Karpas-422 (cell line): ENCODE measurements at regions not wholly inside any gene's neighbourhood (a gene's known extent, or its start where the extent isn't known, plus 50 kb on each side); places are given as distances from the start of the nearest gene placed in this dataset.

Experiments
- DNase-seq: peaks from one replicate; pipeline ENCODE4 v3.0.0-alpha.2; 2015
- H2AFZ ChIP-seq: fragments of 200-600 bp; sonication (generic); 2 replicates; pipeline ENCODE4 v1.6.1; 2014; ENCODE audit warnings: antibody characterized with exemption, low read length, mixed read lengths
- H3K27ac ChIP-seq: fragments of 200-600 bp; sonication (generic); 2 replicates; pipeline ENCODE4 v1.5.1; 2014; ENCODE audit warnings: mild to moderate bottlenecking, low read length, moderate library complexity
- H3K27me3 ChIP-seq: fragments of 200-600 bp; sonication (generic); 2 replicates; pipeline ENCODE4 v1.6.1; 2014; ENCODE audit warnings: low read length, mixed read lengths
- H3K36me3 ChIP-seq: fragments of 200-600 bp; sonication (generic); 2 replicates; pipeline ENCODE4 v1.6.1; 2014; ENCODE audit warnings: low read length, mixed read lengths; ENCODE audit not compliant: insufficient read depth
- H3K4me1 ChIP-seq: fragments of 200-600 bp; sonication (generic); 2 replicates; pipeline ENCODE4 v1.6.1; 2014; ENCODE audit warnings: mild to moderate bottlenecking, low read length, mixed read lengths
- H3K4me2 ChIP-seq: fragments of 200-600 bp; sonication (generic); 2 replicates; pipeline ENCODE4 v1.6.1; 2014; ENCODE audit warnings: low read length, low read depth, mild to moderate bottlenecking; ENCODE audit not compliant: poor library complexity, severe bottlenecking
- H3K4me3 ChIP-seq: fragments of 200-600 bp; sonication (generic); 2 replicates; pipeline ENCODE4 v1.5.1; 2014; ENCODE audit warnings: mild to moderate bottlenecking, antibody characterized with exemption, low read length, mixed read lengths
- H3K79me2 ChIP-seq: fragments of 200-600 bp; sonication (generic); 2 replicates; pipeline ENCODE4 v1.6.1; 2014; ENCODE audit warnings: mild to moderate bottlenecking, low read length, mixed read lengths
- H3K9ac ChIP-seq: fragments of 200-600 bp; sonication (generic); 2 replicates; pipeline ENCODE4 v1.6.0; 2014; ENCODE audit warnings: low read length
- H3K9me2 ChIP-seq: fragments of 200-600 bp; sonication (generic), shearing (Covaris generic); replicated peaks from 2 replicates; pipeline ENCODE4 v1.6.0; 2014; ENCODE audit warnings: mild to moderate bottlenecking, low read length, moderate library complexity; ENCODE audit not compliant: insufficient read depth
- H3K9me3 ChIP-seq: fragments of 300-700, 200-600 bp; sonication (generic); 2 replicates; pipeline ENCODE4 v1.6.1; 2014; ENCODE audit warnings: low read length, mixed read lengths
- H4K20me1 ChIP-seq: fragments of 200-600 bp; sonication (generic); 2 replicates; pipeline ENCODE4 v1.6.1; 2014; ENCODE audit warnings: mild to moderate bottlenecking, antibody characterized with exemption, low read length, low read depth; ENCODE audit not compliant: insufficient read depth

DNA sequence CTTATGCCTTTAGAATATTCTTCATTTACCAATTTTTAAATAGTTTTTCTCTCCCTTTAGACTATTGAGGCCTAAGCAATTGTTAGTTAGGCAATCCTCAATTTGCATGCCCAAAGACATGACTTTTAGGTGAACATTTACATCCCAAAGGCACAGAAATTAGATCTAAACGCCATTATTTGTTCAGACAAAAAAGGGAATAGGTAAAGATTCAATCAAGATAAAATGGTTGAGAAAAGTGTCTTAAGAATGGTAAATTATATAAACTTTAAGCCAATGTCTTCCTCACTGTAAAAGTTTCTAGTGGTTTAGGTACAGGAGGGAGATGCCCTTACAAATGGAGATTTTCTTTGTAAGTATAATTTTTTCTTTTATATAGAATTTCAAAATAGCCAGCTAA lies 50.2 kb upstream of the MME start:
- Histone ChIP-seq H3K27me3 (no peaks in the 10 kb centered on the region), H3K9ac (no peak overlapping the region), H3K79me2 (no peaks in the 10 kb centered on the region), H3K9me3 (no peaks in the 10 kb centered on the region), H3K9me2 (no peaks in the 10 kb centered on the region), H3K36me3 (no peaks in the 10 kb centered on the region), H3K4me2 (no peak overlapping the region), H3K4me3 (no peak overlapping the region), H3K4me1 (no peaks in the 10 kb centered on the region), H3K27ac (no peak overlapping the region), H4K20me1 (no peaks in the 10 kb centered on the region), H2AFZ (no peak overlapping the region)
- no peak for DNase-seq

- H3K27ac ChIP-seq = no peak overlapping the region
- no peaks in the 10 kb centered on the region for H3K9me3 ChIP-seq
- no peak overlapping the region for H3K9ac ChIP-seq
- no peaks in the 10 kb centered on the region for H3K4me1 ChIP-seq
- no peak overlapping the region for H3K4me2 ChIP-seq
- no peaks in the 10 kb centered on the region for H3K9me2 ChIP-seq
- no peaks in the 10 kb centered on the region for H3K36me3 ChIP-seq
- no peaks in the 10 kb centered on the region for H3K79me2 ChIP-seq
- H3K4me3 ChIP-seq = no peak overlapping the region
- H4K20me1 ChIP-seq = no peaks in the 10 kb centered on the region
- H3K27me3 ChIP-seq = no peaks in the 10 kb centered on the region
- no peak overlapping the region for H2AFZ ChIP-seq
- no peak for DNase-seq
These were observed 53.0 kb upstream of the MME start for GRCh38 chr3:155026999-155027591.

- Histone ChIP-seq H3K4me1 (no peaks in the 10 kb centered on the region), H3K27ac (no peak overlapping the region), H3K9me3 (no peaks in the 10 kb centered on the region), H3K36me3 (no peaks in the 10 kb centered on the region), H3K79me2 (no peaks in the 10 kb centered on the region), H3K4me3 (no peak overlapping the region), H3K9ac (no peak overlapping the region), H3K9me2 (no peaks in the 10 kb centered on the region), H3K27me3 (no peaks in the 10 kb centered on the region), H3K4me2 (no peak overlapping the region), H2AFZ (no peak overlapping the region), H4K20me1 (no peaks in the 10 kb centered on the region)
- DNase-seq = no peak
These were observed 56.0 kb upstream of the MME start for GRCh38 chr3:155024006-155024638.

DNA sequence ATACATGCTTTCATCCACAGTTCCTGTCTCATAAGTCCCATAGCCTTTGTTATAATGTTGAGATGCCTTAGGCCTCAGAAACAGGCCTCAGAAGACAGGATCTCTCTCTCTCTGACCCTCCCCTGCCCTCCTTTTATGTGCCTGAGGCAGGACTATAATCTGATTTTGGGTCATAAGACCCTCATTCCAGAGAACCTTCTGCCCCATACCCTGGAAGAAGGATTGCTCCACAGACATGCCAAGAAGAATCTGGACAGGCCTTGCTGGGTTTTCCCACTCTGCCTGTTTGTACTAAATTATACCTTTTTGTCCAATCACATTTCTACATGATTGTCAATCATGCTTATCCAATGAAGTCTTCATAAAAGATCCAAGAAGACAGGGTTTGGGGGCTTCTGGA lies 57.2 kb upstream of the MME start:
- Histone ChIP-seq H3K9me2 (no peaks in the 10 kb centered on the region), H3K4me1 (no peaks in the 10 kb centered on the region), H3K36me3 (no peaks in the 10 kb centered on the region), H3K9me3 (no peaks in the 10 kb centered on the region), H3K79me2 (no peaks in the 10 kb centered on the region), H3K4me2 (no peak overlapping the region), H3K9ac (no peak overlapping the region), H2AFZ (no peak overlapping the region), H3K27ac (no peak overlapping the region), H3K4me3 (no peak overlapping the region), H4K20me1 (no peaks in the 10 kb centered on the region), H3K27me3 (no peaks in the 10 kb centered on the region)
- DNase-seq = no peak

GRCh38 chr3:155019575-155019974 lies 60.5 kb upstream of the MME start:
- Histone ChIP-seq H2AFZ (no peak overlapping the region), H3K79me2 (no peaks in the 10 kb centered on the region), H3K4me2 (no peak overlapping the region), H3K9ac (no peak overlapping the region), H3K4me1 (peaks cover 5% of the 10 kb centered on the region), H3K27me3 (no peaks in the 10 kb centered on the region), H3K9me3 (no peaks in the 10 kb centered on the region), H3K4me3 (no peak overlapping the region), H3K9me2 (no peaks in the 10 kb centered on the region), H3K27ac (no peak overlapping the region), H4K20me1 (no peaks in the 10 kb centered on the region), H3K36me3 (no peaks in the 10 kb centered on the region)
- DNase-seq = no peak

DNA sequence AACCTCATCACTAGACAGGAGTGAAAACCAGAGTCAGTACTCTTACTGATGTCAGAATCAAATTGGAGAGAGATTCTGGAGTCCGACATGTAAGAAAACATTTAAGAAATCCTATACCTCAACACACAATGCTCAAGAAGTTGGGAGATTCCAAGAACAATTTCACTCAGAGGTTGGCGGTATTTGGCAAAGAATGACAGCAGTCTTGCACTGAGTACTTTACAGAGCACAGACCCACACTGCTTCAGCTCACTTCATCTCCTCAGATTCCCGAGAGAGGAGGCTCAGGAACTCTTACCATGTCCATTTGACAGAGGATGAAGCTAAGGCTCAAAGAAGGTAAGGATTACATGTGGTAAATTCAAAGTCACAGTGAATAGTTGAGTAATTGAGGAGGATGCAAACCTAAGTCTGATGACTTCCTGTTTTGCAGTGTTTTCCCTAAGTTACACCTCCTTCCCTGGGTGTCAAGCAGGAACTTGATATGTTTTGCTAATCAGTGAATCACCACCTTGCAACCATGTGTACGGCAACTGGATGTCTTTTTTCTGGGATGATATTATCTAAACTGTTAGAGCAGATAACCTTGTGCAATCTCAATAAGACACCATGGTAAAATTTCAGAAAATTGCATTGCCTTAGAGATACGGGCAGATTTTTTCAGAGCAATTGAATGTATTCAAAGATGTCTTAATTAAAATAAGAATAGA lies 61.3 kb upstream of the MME start:
- no peak for DNase-seq
- Histone ChIP-seq H3K4me1 (peaks cover 5% of the 10 kb centered on the region), H3K27me3 (no peaks in the 10 kb centered on the region), H3K9ac (no peak overlapping the region), H4K20me1 (no peaks in the 10 kb centered on the region), H3K36me3 (no peaks in the 10 kb centered on the region), H3K27ac (no peak overlapping the region), H3K9me3 (no peaks in the 10 kb centered on the region), H2AFZ (no peak overlapping the region), H3K79me2 (no peaks in the 10 kb centered on the region), H3K9me2 (no peaks in the 10 kb centered on the region), H3K4me2 (no peak overlapping the region), H3K4me3 (no peak overlapping the region)

DNA sequence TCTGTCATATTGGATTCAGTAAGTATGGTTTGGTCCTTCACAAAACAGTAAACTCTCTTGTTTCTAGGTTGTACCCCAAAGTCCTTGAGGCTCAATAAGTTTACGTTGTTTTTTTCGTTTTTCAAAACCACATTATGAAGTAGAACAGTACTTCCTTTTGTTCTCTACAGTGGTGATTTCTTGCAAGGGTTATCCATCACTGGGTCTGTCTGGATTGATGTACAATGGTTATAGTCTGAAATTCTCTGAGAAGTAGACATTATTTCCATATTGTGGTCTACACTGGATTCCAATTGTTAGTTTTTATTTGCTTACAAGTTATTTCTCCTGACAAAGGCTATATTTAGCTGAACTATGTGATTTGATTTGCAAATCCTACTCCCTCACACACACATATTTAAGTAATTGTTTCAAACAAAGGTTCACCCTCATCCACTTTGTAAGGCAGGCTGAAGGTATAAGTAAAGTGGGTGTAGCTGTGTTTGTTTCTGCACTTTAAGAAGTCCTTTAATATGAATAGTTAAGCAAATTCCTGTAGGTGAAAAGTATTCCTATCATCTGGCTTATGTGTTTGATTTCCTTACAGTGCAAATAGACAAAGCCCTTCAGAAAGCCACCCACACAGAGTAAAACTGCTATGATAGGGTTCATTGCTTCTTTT lies 64.2 kb upstream of the MME start:
- H2AFZ ChIP-seq = no peak overlapping the region

DNA sequence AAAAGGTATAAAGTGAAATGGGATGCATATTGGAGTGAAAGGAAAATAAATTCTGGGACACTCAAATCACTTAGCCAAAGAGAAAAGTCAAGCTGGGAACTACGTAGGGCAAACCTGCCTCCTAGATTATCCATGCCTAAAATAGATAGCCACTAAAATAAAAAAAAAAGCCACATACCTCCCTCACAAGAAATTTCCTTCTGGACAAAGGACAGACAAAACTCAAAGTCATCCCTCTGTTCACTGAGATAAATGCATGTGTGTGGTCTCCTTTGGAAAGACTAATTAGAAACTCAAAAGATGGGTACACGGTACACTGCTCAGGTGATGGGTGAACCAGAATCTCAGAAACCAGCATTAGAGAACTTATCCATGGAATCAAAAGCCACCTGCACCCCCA lies 65.2 kb upstream of the MME start:
- H3K9me3 ChIP-seq = no peaks in the 10 kb centered on the region
- H3K36me3 ChIP-seq = no peaks in the 10 kb centered on the region
- H3K4me2 ChIP-seq = no peak overlapping the region
- no peaks in the 10 kb centered on the region for H3K9me2 ChIP-seq
- no peak for DNase-seq
- H3K27ac ChIP-seq = no peak overlapping the region
- no peak overlapping the region for H3K4me3 ChIP-seq
- no peak overlapping the region for H3K9ac ChIP-seq
- no peak overlapping the region for H2AFZ ChIP-seq
- H3K79me2 ChIP-seq = no peaks in the 10 kb centered on the region
- H4K20me1 ChIP-seq = no peaks in the 10 kb centered on the region
- no peaks in the 10 kb centered on the region for H3K27me3 ChIP-seq
- peaks cover 5% of the 10 kb centered on the region for H3K4me1 ChIP-seq

More for the DNA sequence above, 64.2 kb upstream of the MME start:
- DNase-seq = no peak
- Histone ChIP-seq H3K9me3 (no peaks in the 10 kb centered on the region), H3K4me1 (peaks cover 5% of the 10 kb centered on the region), H3K27me3 (no peaks in the 10 kb centered on the region), H3K9me2 (no peaks in the 10 kb centered on the region), H4K20me1 (no peaks in the 10 kb centered on the region), H3K4me2 (no peak overlapping the region), H3K4me3 (no peak overlapping the region), H3K79me2 (no peaks in the 10 kb centered on the region), H3K9ac (no peak overlapping the region), H3K27ac (no peak overlapping the region), H3K36me3 (no peaks in the 10 kb centered on the region)
